HL-60 (cell line): ENCODE measurements at regions not wholly inside any gene's neighbourhood (a gene's known extent, or its start where the extent isn't known, plus 50 kb on each side); places are given as distances from the start of the nearest gene placed in this dataset.
"Not testable (repeated sequence)": the region's sequence is repeated elsewhere in the genome, so short reads cannot be mapped to it uniquely, and the experiment has no call there.

Source experiments
- DNase-seq, 2 experiments: peaks; one replicate each; pipeline ENCODE4 v3.0.0-alpha.2; 2010 to 2020; ENCODE audit warnings: low read depth in 1 of 2, low spot score in 1 of 2
- H3K27ac ChIP-seq: fragments of 250-450 bp; sonication (Bioruptor Pico); replicated peaks from 2 replicates; pipeline ENCODE4 v1.5.1; 2020; ENCODE audit warnings: mild to moderate bottlenecking, moderate library complexity
- H3K27me3 ChIP-seq: fragments of 250-450 bp; sonication (Bioruptor Pico); 2 replicates; pipeline ENCODE4 v1.5.1; 2021; ENCODE audit warnings: mild to moderate bottlenecking, moderate library complexity; ENCODE audit not compliant: insufficient read depth, poor library complexity, severe bottlenecking
- H3K4me3 ChIP-seq: replicated peaks from 2 replicates; pipeline ENCODE4 v1.5.1; 2011; ENCODE audit warnings: mild to moderate bottlenecking, control low read depth, low read length; ENCODE audit not compliant: insufficient read depth

DNA sequence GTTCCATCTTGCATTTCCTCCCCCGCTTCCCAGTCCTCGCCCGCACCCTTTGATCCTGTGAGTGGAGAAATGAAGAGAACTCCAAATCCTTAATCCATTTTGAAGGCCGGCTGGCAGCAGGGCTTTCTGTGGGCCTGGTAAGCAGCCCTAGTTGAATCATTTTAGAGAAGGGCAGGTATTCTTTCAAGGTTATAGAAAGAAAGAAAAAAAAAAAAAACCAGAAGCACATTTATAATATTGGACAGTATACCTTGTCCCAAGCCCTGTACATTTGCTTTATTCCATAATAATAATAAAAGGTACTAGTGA, 103.7 kb downstream of the PROP1 start:
- not testable (repeated sequence) for H3K27ac ChIP-seq, H3K27me3 ChIP-seq, DNase-seq, H3K4me3 ChIP-seq

DNA sequence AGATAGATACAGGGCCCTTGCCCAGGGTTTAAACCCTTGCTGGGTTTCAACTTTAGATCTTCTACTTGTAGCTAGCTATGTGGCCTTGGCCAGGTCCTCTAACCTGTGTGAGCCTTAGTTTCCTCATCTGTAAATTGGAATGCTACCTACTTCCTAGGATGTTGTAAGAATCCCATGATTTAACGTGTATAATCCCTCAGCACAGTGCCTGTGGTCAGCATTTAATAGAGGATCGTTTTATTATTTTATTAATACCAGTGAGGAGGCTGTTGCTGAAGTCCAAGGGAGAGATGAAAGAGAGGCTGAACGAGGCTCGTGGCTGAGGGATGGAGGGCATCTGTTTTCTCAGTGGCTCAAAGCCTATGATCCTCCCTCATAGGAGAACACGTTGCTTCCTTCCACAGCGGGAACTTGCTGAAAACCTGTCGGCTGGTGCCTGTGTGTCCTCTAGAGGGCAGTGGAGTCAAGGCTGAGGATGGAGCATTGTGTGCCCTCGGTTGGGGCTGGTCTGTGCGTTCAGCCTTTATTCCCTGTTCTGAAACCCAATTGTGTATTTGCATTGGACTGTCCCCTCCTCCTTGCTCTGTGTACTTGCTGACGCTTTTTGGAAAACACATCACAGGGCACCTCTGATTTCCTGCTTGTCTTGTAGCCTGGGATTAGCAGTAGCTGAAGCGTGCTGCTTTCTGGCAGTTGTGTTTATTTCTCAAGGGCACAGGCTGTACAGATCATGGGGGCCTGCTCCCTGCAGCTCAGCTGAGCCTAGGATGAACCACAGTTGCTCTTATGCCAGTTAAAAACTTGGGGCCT, 104.3 kb downstream of the PROP1 start:
- peak in 1 of 2 experiments; percentile 47 for DNase-seq

DNA sequence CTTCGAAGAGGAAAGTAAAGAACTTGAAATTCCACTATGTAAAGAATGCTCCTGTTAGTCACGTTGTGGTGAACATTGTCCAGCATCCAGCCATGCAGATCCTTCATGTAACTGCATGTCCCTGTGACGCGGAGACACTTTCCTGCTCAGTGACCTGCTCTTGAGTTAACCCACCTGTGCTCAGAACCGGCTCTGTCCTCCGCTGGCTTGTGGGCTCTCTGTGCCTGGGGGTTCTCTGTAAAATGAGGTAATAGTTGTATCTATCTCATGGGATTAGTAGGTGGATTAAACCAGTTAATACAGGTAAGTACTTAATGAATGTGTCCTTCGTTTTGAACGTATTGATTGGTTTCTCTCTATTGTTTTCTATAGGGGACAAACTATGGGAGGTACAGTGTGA, 100.6 kb upstream of the FAM153A start:
- not testable (repeated sequence) for H3K4me3 ChIP-seq, H3K27ac ChIP-seq, H3K27me3 ChIP-seq, DNase-seq

More for the DNA sequence above, 104.3 kb downstream of the PROP1 start:
- H3K27ac ChIP-seq, H3K27me3 ChIP-seq, H3K4me3 ChIP-seq: not testable (repeated sequence)

GRCh38 chr5:177875900-177876238, 93.2 kb upstream of the FAM153A start:
- not testable (repeated sequence) for H3K27ac ChIP-seq, DNase-seq, H3K27me3 ChIP-seq
- H3K4me3 ChIP-seq = peak overlapping the region; percentile 47

GRCh38 chr5:177875013-177875899, 92.6 kb upstream of the FAM153A start:
- not testable (repeated sequence) for DNase-seq, H3K27ac ChIP-seq, H3K27me3 ChIP-seq
- peak overlapping the region; percentile 21; the same call in 1 of the 2 replicates for H3K4me3 ChIP-seq

GRCh38 chr5:177863822-177864446, 81.2 kb upstream of the FAM153A start:
- not testable (repeated sequence) for H3K4me3 ChIP-seq, H3K27ac ChIP-seq, H3K27me3 ChIP-seq, DNase-seq

DNA sequence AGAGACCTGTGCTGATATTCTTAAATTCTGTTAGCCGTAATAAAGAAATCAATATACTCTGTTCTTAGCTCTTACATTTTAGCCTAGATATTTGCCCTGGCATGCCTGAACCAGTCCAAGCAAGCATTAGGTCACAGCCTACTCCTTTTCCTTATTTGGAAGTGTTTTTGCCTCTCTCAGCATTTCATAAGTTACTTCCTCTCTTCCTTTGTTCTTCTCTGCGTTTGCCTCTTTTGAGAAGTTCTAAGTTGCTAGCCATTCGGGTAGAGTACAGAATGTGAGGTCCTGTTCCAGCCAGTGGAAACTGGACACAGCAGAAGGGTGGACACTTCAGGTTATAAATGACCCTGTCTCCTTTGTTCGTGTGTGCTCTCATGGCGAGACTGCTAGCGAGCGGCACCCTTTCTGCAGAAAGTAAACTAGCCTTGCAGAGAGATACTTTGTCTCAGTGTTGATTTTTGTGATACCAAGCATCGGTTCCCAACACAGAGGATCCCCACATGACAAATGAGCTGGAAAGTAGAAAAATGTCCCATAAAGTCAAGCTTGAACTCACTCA, 75.0 kb upstream of the FAM153A start:
- H3K4me3 ChIP-seq, DNase-seq, H3K27ac ChIP-seq, H3K27me3 ChIP-seq: not testable (repeated sequence)

DNA sequence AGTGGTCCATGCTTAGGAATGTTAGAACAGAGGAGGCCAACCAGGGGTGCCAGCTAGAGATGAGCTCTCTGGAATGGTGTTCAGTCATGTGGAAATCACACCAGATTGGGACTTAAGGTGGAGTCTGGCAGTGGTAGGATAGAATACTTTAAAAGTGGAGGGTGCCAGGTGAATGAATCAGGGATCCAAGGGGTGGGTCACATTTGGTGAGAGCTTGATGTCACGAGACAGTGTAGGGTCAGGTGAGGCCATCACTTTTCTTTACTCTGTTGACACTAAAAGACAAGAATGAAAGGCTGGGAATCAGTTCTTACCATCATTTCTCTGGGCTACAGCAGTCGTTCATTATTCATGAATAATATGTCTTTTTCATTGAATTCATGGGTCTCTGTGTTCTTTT, 73.8 kb upstream of the FAM153A start:
- H3K27ac ChIP-seq, DNase-seq, H3K27me3 ChIP-seq, H3K4me3 ChIP-seq: not testable (repeated sequence)

DNA sequence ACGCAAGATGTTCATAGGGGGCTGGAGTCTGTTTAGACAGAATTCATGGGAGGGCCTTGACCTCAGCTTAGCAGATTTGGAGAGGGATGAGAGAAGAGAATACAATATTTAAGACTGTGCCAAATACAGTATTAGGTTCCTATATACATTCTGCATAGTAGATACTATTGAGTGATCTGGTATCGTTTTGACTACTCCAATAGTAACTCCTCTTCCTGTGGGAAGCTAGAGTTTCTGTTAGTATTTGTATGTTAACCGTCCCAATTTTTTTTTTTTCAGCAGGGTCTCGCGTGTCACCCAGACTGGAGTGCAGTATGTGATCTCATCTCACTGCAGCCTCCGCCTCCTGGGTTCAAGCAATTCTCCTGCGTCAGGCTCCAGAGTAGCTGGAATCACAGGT, 65.2 kb upstream of the FAM153A start:
- H3K27ac ChIP-seq, H3K4me3 ChIP-seq, H3K27me3 ChIP-seq, DNase-seq: not testable (repeated sequence)

- not testable (repeated sequence) for H3K27me3 ChIP-seq, H3K27ac ChIP-seq, DNase-seq, H3K4me3 ChIP-seq
Measured at GRCh38 chr5:177846598-177846997, 63.9 kb upstream of the FAM153A start.

DNA sequence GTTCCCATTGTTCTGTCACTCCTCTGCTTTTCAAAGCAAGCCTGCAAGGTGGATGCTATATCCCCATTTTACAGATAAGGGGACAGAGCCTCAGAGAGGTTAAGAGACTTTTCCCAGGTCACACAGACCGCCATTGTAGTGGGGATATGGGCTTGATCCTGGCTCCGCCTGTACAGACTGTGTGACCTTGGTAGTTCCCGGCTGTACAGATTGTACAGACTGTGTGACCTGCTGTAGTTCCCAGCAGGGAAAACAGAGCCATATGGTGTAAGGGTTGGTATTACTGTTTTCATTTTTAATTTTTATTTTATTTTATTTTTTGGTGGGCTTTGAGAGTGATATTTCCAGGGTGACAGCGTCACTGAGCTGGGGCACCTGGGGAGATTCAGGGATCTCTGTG, 63.2 kb upstream of the FAM153A start:
- H3K27me3 ChIP-seq, H3K4me3 ChIP-seq, DNase-seq, H3K27ac ChIP-seq: not testable (repeated sequence)

GRCh38 chr5:177836191-177836590, 53.5 kb upstream of the FAM153A start:
- not testable (repeated sequence) for H3K27ac ChIP-seq, DNase-seq, H3K27me3 ChIP-seq, H3K4me3 ChIP-seq
